Endothelial cell of umbilical vein (primary cell): ENCODE measurements at regions not wholly inside any gene's neighbourhood (a gene's known extent, or its start where the extent isn't known, plus 50 kb on each side); places are given as distances from the start of the nearest gene placed in this dataset.

Experiments used
- BruUV-seq: library from RNA; stranded (reverse); fragments of 400-500 nt; replicated peaks from 2 replicates; lab custom pipeline; 2021; lab: Mats Ljungman, UMichigan
- CTCF ChIA-PET: fragments of 300-600, 350-600 bp; sonication (Branson Sonifier 250); formaldehyde crosslinking; loops from one replicate; lab custom pipeline; 2021; ENCODE audit warnings: antibody characterized with exemption, inconsistent platforms; lab: Charles Lee
- POLR2A ChIA-PET: fragments of 300-600, 350-600 bp; sonication (Branson Sonifier 250); formaldehyde crosslinking; loops from one replicate; lab custom pipeline; 2021; ENCODE audit warnings: antibody characterized with exemption, inconsistent platforms; lab: Charles Lee
- DNase-seq: peaks from one replicate; pipeline ENCODE4 v3.0.0-alpha.2; 2011; ENCODE audit warnings: low read depth, low spot score
- FAIRE-seq: peaks from 2 replicates; lab custom pipeline; 2011; peaks lifted over from hg19 to GRCh38; lab: Jason Lieb, UNC
- H2AFZ ChIP-seq: 2 replicates; pipeline ENCODE4 v1.6.0; 2012; ENCODE audit warnings: low read depth, low read length, control low read depth, inconsistent platforms
- H3K27ac ChIP-seq: 2 replicates; pipeline ENCODE4 v1.5.1; 2011; ENCODE audit warnings: low read depth, mild to moderate bottlenecking, control low read depth, low read length, moderate library complexity; ENCODE audit not compliant: insufficient read depth
- H3K27me3 ChIP-seq, 2 experiments: 2 replicates each; pipeline versions ENCODE4 v1.6.0 to v1.6.1; 2011; ENCODE audit warnings: low read length in 2 of 2, mixed read lengths in 1 of 2; ENCODE audit not compliant: control insufficient read depth in 2 of 2, insufficient read depth in 2 of 2
- H3K36me3 ChIP-seq, 2 experiments: 2 replicates in 1 of 2; 3 replicates in 1 of 2; pipeline ENCODE4 v1.5.1; 2011; ENCODE audit warnings: low read length in 2 of 2, mild to moderate bottlenecking in 1 of 2, moderate library complexity in 1 of 2; ENCODE audit not compliant: control insufficient read depth in 2 of 2, insufficient read depth in 2 of 2; ENCODE audit errors: extremely low read depth in 1 of 2
- H3K4me1 ChIP-seq: 3 replicates; pipeline ENCODE4 v1.5.1; 2011; ENCODE audit warnings: mild to moderate bottlenecking, low read length; ENCODE audit not compliant: control insufficient read depth, insufficient read depth; ENCODE audit errors: extremely low read depth
- H3K4me2 ChIP-seq: 2 replicates; pipeline ENCODE4 v1.6.1; 2011; ENCODE audit warnings: low read length, control low read depth, mixed read lengths; ENCODE audit not compliant: insufficient read depth
- H3K4me3 ChIP-seq, 3 experiments: fragments of 200-600 bp in 1 of 3; sonication (generic), shearing (Covaris generic) in 1 of 3; replicated peaks in 1 of 3; 2 replicates each; pipeline ENCODE4 v1.5.1; 2011 to 2016; ENCODE audit warnings: control low read depth in 3 of 3, low read length in 3 of 3, mild to moderate bottlenecking in 2 of 3, inconsistent platforms in 1 of 3, low read depth in 1 of 3, moderate library complexity in 1 of 3; ENCODE audit not compliant: insufficient read depth in 1 of 3
- H3K79me2 ChIP-seq: 2 replicates; pipeline ENCODE4 v1.6.0; 2012; ENCODE audit warnings: low read length, inconsistent platforms; ENCODE audit not compliant: control insufficient read depth, insufficient read depth
- H3K9ac ChIP-seq: replicated peaks from 2 replicates; pipeline ENCODE3; 2011; ENCODE audit warnings: low read length, control low read depth; ENCODE audit not compliant: insufficient read depth; ENCODE audit errors: extremely low read depth
- H3K9me1 ChIP-seq: replicated peaks from 3 replicates; pipeline ENCODE4 v1.6.0; 2011; ENCODE audit warnings: mild to moderate bottlenecking, low read length; ENCODE audit not compliant: control insufficient read depth, insufficient read depth; ENCODE audit errors: extremely low read depth
- H3K9me3 ChIP-seq: replicated peaks from 2 replicates; pipeline ENCODE4 v1.5.1; 2012; ENCODE audit warnings: low read length, inconsistent platforms; ENCODE audit not compliant: control insufficient read depth, insufficient read depth
- H4K20me1 ChIP-seq: replicated peaks from 2 replicates; pipeline ENCODE3; 2011; ENCODE audit warnings: mild to moderate bottlenecking, low read length; ENCODE audit not compliant: control insufficient read depth, insufficient read depth; ENCODE audit errors: extremely low read depth
- EZH2 ChIP-seq: IDR thresholded peaks from 2 replicates; pipeline ENCODE4 v1.6.1; 2012; ENCODE audit warnings: borderline replicate concordance, low read depth, mild to moderate bottlenecking, moderate library complexity, low read length, inconsistent platforms; ENCODE audit not compliant: severe bottlenecking
- FOS ChIP-seq: IDR thresholded peaks from 2 replicates; pipeline ENCODE4 v1.6.1; 2011; ENCODE audit warnings: mild to moderate bottlenecking, low read length, moderate library complexity, borderline replicate concordance; ENCODE audit not compliant: insufficient read depth
- GATA2 ChIP-seq: IDR thresholded peaks from 2 replicates; pipeline ENCODE4 v1.7.0; 2011; ENCODE audit warnings: low read depth, mild to moderate bottlenecking, moderate library complexity, mixed read lengths, low read length; ENCODE audit not compliant: insufficient read length, insufficient read depth
- JUN ChIP-seq: IDR thresholded peaks from 2 replicates; pipeline ENCODE4 v1.6.1; 2011; ENCODE audit warnings: borderline replicate concordance, low read depth; ENCODE audit not compliant: insufficient read length, insufficient read depth
- MYC ChIP-seq: IDR thresholded peaks from one replicate; pipeline ENCODE4 v1.6.1; 2011; ENCODE audit warnings: mild to moderate bottlenecking, low read depth, low read length
- POLR2A ChIP-seq: IDR thresholded peaks from 2 replicates; pipeline ENCODE4 v1.6.1; 2012; ENCODE audit warnings: low read depth, mild to moderate bottlenecking, control low read depth, low read length
- POLR2AphosphoS5 ChIP-seq: IDR thresholded peaks from 2 replicates; pipeline ENCODE4 v1.6.1; 2012; ENCODE audit warnings: low read depth, mild to moderate bottlenecking, control low read depth, low read length, moderate library complexity; ENCODE audit not compliant: insufficient read depth
- dilution Hi-C: fragments of 300-500 bp; cut with MboI; formaldehyde crosslinking; loops from one replicate; pipeline ENCODE4 v1.15.0; 2019; ENCODE audit warnings: low sequenced_read_pairs; ENCODE audit not compliant: extremely low pct_ligation_motif_present
- intact Hi-C: fragments of 100-400 bp; cut with micrococcal nuclease; formaldehyde crosslinking; loops from one replicate; pipeline ENCODE4 v1.10.0; 2022
- TF ChIP-seq, protein P1 (sequence below): IDR thresholded peaks from 2 replicates; pipeline ENCODE4 v1.6.1; 2011; ENCODE audit not compliant: insufficient read depth, insufficient read length
- TF ChIP-seq, protein P2 (sequence below), 2 donors: IDR thresholded peaks; 1 replicate in 1 of 2; 2 replicates in 1 of 2; pipeline ENCODE4 v1.5.1; 2011; ENCODE audit warnings: low read length in 2 of 2, mild to moderate bottlenecking in 2 of 2, moderate library complexity in 2 of 2, control low read depth in 1 of 2, inconsistent platforms in 1 of 2, low read depth in 1 of 2; ENCODE audit not compliant: insufficient read depth in 1 of 2; ENCODE audit errors: extremely low read depth in 1 of 2

DNA sequence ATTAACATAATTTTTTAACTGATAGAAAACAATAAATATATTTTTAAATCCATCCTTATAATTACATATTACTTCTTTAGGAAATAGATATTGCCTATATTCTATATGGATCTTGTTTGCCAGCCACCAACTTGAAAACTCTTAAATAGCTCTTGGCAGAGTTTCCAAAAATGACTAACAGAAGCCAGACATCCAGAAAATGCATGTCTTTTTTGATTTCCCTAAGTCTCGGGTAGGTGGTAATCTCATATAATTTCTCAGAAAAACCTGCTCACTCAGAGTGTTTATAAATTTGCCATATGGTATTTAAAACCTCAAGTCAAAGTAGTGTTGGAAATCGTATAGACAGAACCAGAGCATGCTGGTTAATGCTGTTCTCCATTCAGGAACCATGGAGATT lies 360.4 kb upstream of the FOXG1 start:
- Histone ChIP-seq H3K4me2 (no peak overlapping the region), H3K27me3 (no peaks in the 10 kb centered on the region), H3K4me1 (no peaks in the 10 kb centered on the region), H4K20me1 (no peaks in the 10 kb centered on the region), H3K9me1 (no peaks in the 10 kb centered on the region), H3K9me3 (no peaks in the 10 kb centered on the region), H3K79me2 (no peaks in the 10 kb centered on the region), H3K36me3 (no peaks in the 10 kb centered on the region), H2AFZ (no peak overlapping the region), H3K4me3 (no peak overlapping the region), H3K27ac (no peak overlapping the region), H3K9ac (no peak overlapping the region)
- intact Hi-C loops (loop anchor here (10.0 kb wide), 1 partner anchor 721 kb away; no protein-coding TSS in a partner anchor), dilution Hi-C loops (no loop called here)
- DNase-seq (peak; percentile 6), FAIRE-seq (no peak)
- ChIA-PET POLR2A (no interaction called here), CTCF (interaction anchor here (0.9 to 2.9 kb wide), 3 partner anchors 23 to 31 kb away, joined by 3 to 13 read pairs (median 3); no protein-coding TSS in a partner anchor)
- BruUV-seq: no TSS peak
- no peak for TF ChIP-seq EZH2
- TF ChIP-seq FOS: no peak
- TF ChIP-seq POLR2AphosphoS5: no peak

DNA sequence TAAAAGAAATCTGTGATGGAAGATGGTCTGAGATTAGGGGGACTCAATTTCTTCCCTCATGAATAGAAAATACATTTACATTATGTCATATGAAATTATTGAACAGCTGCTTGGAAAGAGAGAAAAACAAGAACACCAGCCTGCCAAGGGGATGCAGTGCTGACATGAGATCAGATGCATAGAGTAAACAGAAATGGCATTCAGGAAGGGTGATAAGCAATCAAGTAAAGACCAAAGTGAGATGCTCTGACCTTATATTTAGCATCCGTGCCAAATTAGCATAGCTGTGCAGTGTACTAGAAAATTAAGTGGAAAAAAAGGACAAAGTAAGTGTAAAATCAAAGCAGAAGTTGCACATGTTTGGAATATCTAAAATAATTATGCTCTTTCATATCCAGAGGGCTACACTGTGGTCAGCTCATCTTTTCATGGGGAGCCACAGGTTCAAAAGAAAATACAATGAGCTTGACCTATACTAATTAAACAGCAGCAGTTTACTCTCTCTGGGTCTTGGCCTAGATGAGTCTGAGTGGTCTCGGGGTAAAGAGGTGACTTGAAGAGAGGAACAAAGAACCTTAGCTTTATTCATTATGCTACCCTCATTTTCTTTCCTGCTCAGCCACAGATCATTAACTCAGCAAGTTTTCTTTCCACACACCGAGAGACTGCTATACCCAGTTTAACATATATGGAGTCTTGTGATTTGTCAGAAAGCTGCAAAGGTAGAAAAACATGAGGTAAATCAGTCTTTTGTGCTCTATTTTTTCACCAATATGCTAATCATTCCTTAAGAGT lies 359.4 kb upstream of the FOXG1 start:
- Histone ChIP-seq H2AFZ (no peak overlapping the region), H3K27me3 (no peaks in the 10 kb centered on the region), H3K27ac (no peak overlapping the region), H3K4me3 (no peak overlapping the region), H3K79me2 (no peaks in the 10 kb centered on the region), H3K9ac (no peak overlapping the region), H3K9me3 (no peaks in the 10 kb centered on the region), H3K9me1 (no peaks in the 10 kb centered on the region), H3K4me2 (no peak overlapping the region), H3K36me3 (no peaks in the 10 kb centered on the region), H4K20me1 (no peaks in the 10 kb centered on the region), H3K4me1 (no peaks in the 10 kb centered on the region)
- intact Hi-C loops (loop anchor here (10.0 kb wide), 1 partner anchor 722 kb away; no protein-coding TSS in a partner anchor), dilution Hi-C loops (no loop called here)
- TF ChIP-seq POLR2AphosphoS5 (no peak), EZH2 (no peak), FOS (no peak), JUN (no peak), MYC (no peak), GATA2 (no peak), POLR2A (no peak)
- TF ChIP-seq, protein P1, sequence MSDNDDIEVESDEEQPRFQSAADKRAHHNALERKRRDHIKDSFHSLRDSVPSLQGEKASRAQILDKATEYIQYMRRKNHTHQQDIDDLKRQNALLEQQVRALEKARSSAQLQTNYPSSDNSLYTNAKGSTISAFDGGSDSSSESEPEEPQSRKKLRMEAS: no peak
- TF ChIP-seq, protein P2, sequence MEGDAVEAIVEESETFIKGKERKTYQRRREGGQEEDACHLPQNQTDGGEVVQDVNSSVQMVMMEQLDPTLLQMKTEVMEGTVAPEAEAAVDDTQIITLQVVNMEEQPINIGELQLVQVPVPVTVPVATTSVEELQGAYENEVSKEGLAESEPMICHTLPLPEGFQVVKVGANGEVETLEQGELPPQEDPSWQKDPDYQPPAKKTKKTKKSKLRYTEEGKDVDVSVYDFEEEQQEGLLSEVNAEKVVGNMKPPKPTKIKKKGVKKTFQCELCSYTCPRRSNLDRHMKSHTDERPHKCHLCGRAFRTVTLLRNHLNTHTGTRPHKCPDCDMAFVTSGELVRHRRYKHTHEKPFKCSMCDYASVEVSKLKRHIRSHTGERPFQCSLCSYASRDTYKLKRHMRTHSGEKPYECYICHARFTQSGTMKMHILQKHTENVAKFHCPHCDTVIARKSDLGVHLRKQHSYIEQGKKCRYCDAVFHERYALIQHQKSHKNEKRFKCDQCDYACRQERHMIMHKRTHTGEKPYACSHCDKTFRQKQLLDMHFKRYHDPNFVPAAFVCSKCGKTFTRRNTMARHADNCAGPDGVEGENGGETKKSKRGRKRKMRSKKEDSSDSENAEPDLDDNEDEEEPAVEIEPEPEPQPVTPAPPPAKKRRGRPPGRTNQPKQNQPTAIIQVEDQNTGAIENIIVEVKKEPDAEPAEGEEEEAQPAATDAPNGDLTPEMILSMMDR (IDR thresholded peaks at IDR 0.05; ENCODE audit: extremely low read depth in 1 of 2, insufficient read depth in 1 of 2, low read depth in 1 of 2, low read length in 2 of 2): no peak
- CTCF ChIA-PET: interaction anchor here (0.9 to 2.9 kb wide), 4 partner anchors 9 to 37 kb away, joined by 3 to 13 read pairs (median 3); no protein-coding TSS in a partner anchor
- no TSS peak for BruUV-seq
- DNase-seq (no peak), FAIRE-seq (no peak)
- POLR2A ChIA-PET: no interaction called here
